ENCODE measurements at regions not wholly inside any gene's neighbourhood (a gene's known extent, or its start where the extent isn't known, plus 50 kb on each side); places are given as distances from the start of the nearest gene placed in this dataset.

- Histone ChIP-seq H3K36me3 (ENCODE audit: control insufficient read depth, insufficient read depth, low read length) (no peaks in the 10 kb centered on the region), H3K4me3 (ENCODE audit: low read depth, low read length) (no peak overlapping the region), H3K27me3 (replicated peaks; ENCODE audit: control insufficient read depth, insufficient read depth, low read length) (no peaks in the 10 kb centered on the region), H3K4me1 (peaks cover 14% of the 10 kb centered on the region), H3K9me3 (no peaks in the 10 kb centered on the region)
- Mint-ChIP-seq H3K27me3 (ENCODE audit: insufficient read depth, unreplicated experiment) (no peaks in the 10 kb centered on the region), H3K9me3 (ENCODE audit: unreplicated experiment) (no peaks in the 10 kb centered on the region), H3K4me1 (ENCODE audit: low read depth, unreplicated experiment) (no peaks in the 10 kb centered on the region), H3K36me3 (ENCODE audit: insufficient read depth, unreplicated experiment) (no peaks in the 10 kb centered on the region), H3K4me3 (ENCODE audit: unreplicated experiment) (no peak overlapping the region), H3K27ac (ENCODE audit: unreplicated experiment) (no peak overlapping the region)
- ChIA-PET CTCF (no interaction called here), POLR2A (no interaction called here)
- no TSS peak for BruUV-seq (replicated peaks)
- intact Hi-C loops (cut with micrococcal nuclease; ENCODE audit: unreplicated experiment): no loop called here
- TF ChIP-seq CTCF (IDR thresholded peaks at IDR 0.05; ENCODE audit: insufficient read depth in 1 of 2, low read depth in 1 of 2, low read length in 1 of 2, severe bottlenecking in 1 of 2, unreplicated experiment in 1 of 2): no peak
- no peak for DNase-seq
These were observed 913.8 kb upstream of the CHORDC1 start for GRCh38 chr11:91136631-91137030.

- Histone ChIP-seq H3K36me3 (ENCODE audit: control insufficient read depth, insufficient read depth, low read length) (no peaks in the 10 kb centered on the region), H3K4me3 (ENCODE audit: low read depth, low read length) (no peak overlapping the region), H3K9me3 (no peaks in the 10 kb centered on the region), H3K4me1 (peaks cover 20% of the 10 kb centered on the region), H3K27me3 (replicated peaks; ENCODE audit: control insufficient read depth, insufficient read depth, low read length) (no peaks in the 10 kb centered on the region)
- TF ChIP-seq CTCF (IDR thresholded peaks at IDR 0.05; ENCODE audit: insufficient read depth in 1 of 2, low read depth in 1 of 2, low read length in 1 of 2, severe bottlenecking in 1 of 2, unreplicated experiment in 1 of 2): no peak
- intact Hi-C loops (cut with micrococcal nuclease; ENCODE audit: unreplicated experiment): loop anchor here (5.0 kb wide), 1 partner anchor 114 kb away; no protein-coding TSS in a partner anchor
- DNase-seq: no peak
- ChIA-PET POLR2A (no interaction called here), CTCF (no interaction called here)
- H3K9me3 Mint-ChIP-seq (ENCODE audit: unreplicated experiment): no peaks in the 10 kb centered on the region
- no peaks in the 10 kb centered on the region for H3K36me3 Mint-ChIP-seq (ENCODE audit: insufficient read depth, unreplicated experiment)
- H3K27ac Mint-ChIP-seq (ENCODE audit: unreplicated experiment): no peak overlapping the region
- H3K27me3 Mint-ChIP-seq (ENCODE audit: insufficient read depth, unreplicated experiment): no peaks in the 10 kb centered on the region
- BruUV-seq (replicated peaks): no TSS peak
- H3K4me3 Mint-ChIP-seq (ENCODE audit: unreplicated experiment): no peak overlapping the region
- H3K4me1 Mint-ChIP-seq (ENCODE audit: low read depth, unreplicated experiment): no peaks in the 10 kb centered on the region
These were observed 910.5 kb upstream of the CHORDC1 start for GRCh38 chr11:91133361-91133760.

GRCh38 chr11:91129596-91129995 lies 906.7 kb upstream of the CHORDC1 start:
- H3K36me3 Mint-ChIP-seq (ENCODE audit: insufficient read depth, unreplicated experiment): no peaks in the 10 kb centered on the region

More at GRCh38 chr11:91129596-91129995, 906.7 kb upstream of the CHORDC1 start:
- no peaks in the 10 kb centered on the region for H3K27me3 ChIP-seq (replicated peaks; ENCODE audit: control insufficient read depth, insufficient read depth, low read length)
- no peak for DNase-seq
- no TSS peak for BruUV-seq (replicated peaks)
- H3K4me3 ChIP-seq (ENCODE audit: low read depth, low read length): no peak overlapping the region
- peaks cover 20% of the 10 kb centered on the region for H3K4me1 ChIP-seq
- Mint-ChIP-seq H3K9me3 (ENCODE audit: unreplicated experiment) (no peaks in the 10 kb centered on the region), H3K4me3 (ENCODE audit: unreplicated experiment) (no peak overlapping the region), H3K27me3 (ENCODE audit: insufficient read depth, unreplicated experiment) (no peaks in the 10 kb centered on the region), H3K27ac (ENCODE audit: unreplicated experiment) (no peak overlapping the region), H3K4me1 (ENCODE audit: low read depth, unreplicated experiment) (no peaks in the 10 kb centered on the region)
- H3K9me3 ChIP-seq: no peaks in the 10 kb centered on the region
- no peaks in the 10 kb centered on the region for H3K36me3 ChIP-seq (ENCODE audit: control insufficient read depth, insufficient read depth, low read length)
- POLR2A ChIA-PET: no interaction called here
- intact Hi-C loops (cut with micrococcal nuclease; ENCODE audit: unreplicated experiment): no loop called here
- TF ChIP-seq CTCF (IDR thresholded peaks at IDR 0.05; ENCODE audit: insufficient read depth in 1 of 2, low read depth in 1 of 2, low read length in 1 of 2, severe bottlenecking in 1 of 2, unreplicated experiment in 1 of 2): no peak
- CTCF ChIA-PET: no interaction called here

Measured in Caco-2 (cell line).